Activated CD8-positive, alpha-beta memory T cell treated with anti-CD3 and anti-CD28 coated beads for 1 hour (primary cell): ENCODE measurements at regions not wholly inside any gene's neighbourhood (a gene's known extent, or its start where the extent isn't known, plus 50 kb on each side); places are given as distances from the start of the nearest gene placed in this dataset.
"Not testable (repeated sequence)": the region's sequence is repeated elsewhere in the genome, so short reads cannot be mapped to it uniquely, and the experiment has no call there.

Experiments used
- DNase-seq, 2 donors: peaks; one replicate each; pipeline ENCODE4 v3.0.0-alpha.2; 2020; ENCODE audit warnings: low read depth in 1 of 2; ENCODE audit errors: extremely low read depth in 1 of 2

DNA sequence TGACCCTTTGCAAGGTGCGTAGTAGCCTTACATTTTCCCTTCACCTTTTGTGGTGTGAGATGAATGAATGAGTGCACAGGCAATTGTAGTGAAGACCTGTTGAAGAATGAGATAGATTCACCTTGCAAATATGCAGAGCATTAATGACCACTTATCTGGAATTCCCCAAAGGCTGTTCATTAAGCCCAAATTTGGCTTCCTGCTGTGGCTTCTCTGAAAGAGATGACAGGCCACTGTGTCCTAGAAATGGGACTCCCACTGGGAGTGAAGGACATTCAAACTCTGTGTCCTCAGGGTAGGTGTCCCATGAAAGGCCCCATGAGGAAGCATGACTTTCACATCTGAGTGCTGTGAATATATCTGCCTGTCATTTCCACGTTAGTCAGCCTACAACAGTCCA lies 1821.8 kb upstream of the PIK3C3 start:
- no peak for DNase-seq

DNA sequence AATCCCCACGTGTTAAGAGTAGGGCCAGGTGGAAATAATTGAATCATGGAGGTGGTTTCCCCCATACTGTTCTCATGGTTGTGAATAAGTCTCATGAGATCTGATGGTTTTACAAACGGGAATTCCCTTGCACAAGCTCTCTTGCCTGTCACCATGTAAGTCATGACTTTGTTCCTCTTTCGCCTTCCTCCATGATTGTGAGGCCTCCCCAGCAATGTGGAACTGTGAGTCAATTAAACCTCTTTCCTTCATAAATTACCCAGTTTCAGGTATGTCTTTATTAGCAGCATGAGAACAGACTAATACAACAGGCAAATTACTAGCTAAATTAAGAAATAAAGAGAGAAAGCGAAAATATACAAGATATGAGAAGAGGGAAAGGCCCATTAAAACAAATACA lies 1822.6 kb upstream of the PIK3C3 start:
- DNase-seq = not testable (repeated sequence)

DNA sequence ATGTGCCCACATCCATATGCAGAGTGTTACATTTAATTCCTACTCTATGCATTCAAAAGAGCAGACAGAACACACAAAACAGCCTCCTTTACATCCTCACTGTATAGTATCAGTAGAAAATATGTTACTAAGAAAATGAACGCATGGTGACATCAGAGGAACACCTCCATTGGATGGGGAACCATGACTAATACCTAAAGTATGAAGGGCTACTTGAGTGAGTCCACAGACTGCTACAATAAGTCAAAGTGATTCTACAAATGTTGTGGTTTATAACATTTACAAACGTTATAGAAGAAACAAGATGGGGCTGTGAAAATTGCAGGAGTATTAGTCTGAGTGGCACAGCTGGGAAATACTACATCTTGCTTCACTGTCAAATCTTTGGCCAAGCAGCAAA lies 1830.9 kb upstream of the PIK3C3 start:
- DNase-seq = no peak

DNA sequence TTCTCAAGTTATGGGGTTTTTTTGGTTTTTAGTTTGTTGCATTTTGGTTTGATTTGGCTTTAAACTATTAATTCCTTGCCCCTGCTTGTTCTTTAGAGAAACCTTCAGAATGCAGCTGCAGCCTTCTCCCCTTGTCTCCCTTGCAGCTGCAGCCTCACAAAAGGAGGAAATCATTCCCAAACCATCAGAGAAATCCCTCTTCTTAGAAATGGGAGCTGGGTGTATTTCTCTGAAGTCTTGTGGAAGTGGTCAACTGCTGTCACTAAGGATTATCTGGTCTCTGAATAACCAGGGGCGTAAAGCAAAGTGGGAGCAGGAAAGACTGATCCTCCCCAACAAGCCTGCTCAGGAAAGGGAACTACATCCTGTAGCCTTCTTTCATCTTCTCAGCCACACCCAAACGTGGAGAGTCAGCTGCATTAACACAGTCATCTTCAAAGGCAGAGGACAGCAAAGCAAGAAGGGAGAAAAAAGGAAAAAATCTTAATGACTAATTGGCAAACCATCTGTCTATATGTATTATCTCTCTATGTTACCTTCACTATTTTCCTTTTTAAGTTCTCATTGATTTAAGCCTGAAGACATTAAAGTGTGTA lies 1834.1 kb upstream of the PIK3C3 start:
- DNase-seq = no peak

DNA sequence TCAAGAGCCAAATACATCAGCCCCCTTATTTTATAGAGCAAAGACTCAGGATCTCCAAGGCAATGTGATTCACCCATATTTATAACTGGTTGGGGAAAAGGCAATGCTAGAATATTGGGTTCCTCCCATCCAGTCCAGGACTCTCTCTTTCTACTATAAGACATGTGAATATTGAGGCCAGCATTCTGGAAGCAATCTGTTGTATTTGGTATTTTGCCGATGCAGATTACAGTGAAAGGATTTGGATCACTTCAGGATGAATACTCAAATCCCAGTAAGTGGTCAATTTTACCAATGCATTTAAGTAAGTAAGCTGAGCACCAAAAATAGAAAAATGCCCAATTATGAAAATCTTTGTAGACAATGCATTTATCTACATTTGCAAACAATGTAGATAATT lies 1834.7 kb upstream of the PIK3C3 start:
- DNase-seq = no peak

- not testable (repeated sequence) for DNase-seq
Observed at GRCh38 chr18:40119581-40119980, 1835.5 kb upstream of the PIK3C3 start.

GRCh38 chr18:40110455-40110854 lies 1844.6 kb upstream of the PIK3C3 start:
- no peak for DNase-seq

GRCh38 chr18:40109252-40110049 lies 1845.6 kb upstream of the PIK3C3 start:
- DNase-seq = no peak

DNA sequence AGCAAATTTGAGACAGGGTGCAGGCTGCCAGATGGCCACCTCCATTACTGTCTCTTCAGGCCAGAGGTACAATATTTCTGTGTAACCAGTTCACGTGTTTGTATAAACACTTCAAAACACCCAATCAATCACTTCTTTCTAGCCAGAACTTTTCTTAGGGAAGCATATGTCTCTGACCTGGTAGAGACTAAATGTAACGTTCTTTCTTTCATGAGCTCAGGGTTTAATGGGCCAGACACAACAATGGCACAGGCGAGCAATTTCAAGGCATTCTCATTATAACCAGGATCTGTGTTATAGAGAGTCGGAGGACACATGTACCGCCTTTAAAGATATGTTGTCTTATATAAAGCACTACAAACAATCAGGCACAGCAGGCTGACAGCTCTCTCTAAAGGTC lies 1846.4 kb upstream of the PIK3C3 start:
- DNase-seq = no peak

DNA sequence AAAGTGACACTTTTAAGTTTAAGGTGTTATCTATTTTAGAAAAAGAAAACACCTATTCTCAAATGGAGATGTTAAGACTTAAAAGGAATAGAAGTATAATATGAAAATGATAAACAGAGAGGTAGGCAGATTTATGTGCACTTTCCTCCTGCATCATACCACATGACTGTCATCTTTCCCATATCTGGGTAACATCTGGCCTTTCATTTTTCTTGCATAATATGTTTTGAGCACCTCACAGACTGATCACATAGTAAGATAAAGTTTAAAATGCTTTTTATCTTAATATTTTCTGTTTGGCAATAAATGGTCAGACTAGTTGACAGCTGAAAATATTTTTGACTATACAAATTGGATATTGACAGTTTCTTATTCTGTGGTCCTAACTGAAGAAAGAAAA lies 1852.1 kb upstream of the PIK3C3 start:
- no peak for DNase-seq

GRCh38 chr18:40099641-40100040 lies 1855.4 kb upstream of the PIK3C3 start:
- DNase-seq = no peak

DNA sequence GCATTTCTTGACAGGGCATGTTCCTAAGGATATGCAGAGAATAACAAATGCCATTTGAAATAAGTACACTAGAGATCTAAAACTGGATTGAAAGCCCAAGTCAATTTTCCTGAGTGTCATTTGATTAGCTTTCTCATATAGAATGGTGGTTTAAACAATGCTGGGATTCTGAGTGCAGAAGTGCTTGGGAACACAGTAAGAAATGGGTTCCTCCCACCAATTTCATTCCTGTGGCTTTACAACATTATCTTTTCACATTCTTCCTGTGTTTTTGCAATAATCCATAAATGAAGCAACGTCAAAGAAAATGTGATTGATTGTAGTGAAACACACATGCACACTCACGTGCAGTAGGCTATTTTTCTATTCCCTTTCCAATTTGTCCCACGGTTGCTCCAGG lies 1858.4 kb upstream of the PIK3C3 start:
- DNase-seq = no peak

DNA sequence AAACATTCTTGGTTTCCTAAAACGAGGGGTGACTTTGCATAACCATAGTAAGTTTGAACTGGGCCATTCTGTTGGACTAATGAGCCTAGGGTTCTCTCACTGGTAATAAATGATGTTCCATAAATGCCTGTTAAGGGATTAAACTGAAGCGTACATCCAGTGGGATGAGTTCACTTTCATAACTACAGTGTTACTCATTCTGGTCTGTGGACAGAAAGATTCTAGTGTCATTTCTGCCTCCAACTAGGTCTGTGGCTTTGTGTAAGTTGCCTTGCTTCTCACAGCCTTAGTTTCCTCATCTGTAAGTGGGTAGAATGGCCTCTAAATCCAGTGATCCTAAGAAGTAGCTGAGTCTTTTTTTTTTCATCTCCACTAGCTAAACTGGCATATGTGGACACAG lies 1860.6 kb upstream of the PIK3C3 start:
- no peak for DNase-seq

- no peak for DNase-seq
Observed at GRCh38 chr18:40088130-40088529, 1866.9 kb upstream of the PIK3C3 start.

- no peak for DNase-seq
Observed at GRCh38 chr18:40079786-40080185, 1875.2 kb upstream of the PIK3C3 start.

GRCh38 chr18:40075616-40076015 lies 1879.4 kb upstream of the PIK3C3 start:
- DNase-seq = no peak

DNA sequence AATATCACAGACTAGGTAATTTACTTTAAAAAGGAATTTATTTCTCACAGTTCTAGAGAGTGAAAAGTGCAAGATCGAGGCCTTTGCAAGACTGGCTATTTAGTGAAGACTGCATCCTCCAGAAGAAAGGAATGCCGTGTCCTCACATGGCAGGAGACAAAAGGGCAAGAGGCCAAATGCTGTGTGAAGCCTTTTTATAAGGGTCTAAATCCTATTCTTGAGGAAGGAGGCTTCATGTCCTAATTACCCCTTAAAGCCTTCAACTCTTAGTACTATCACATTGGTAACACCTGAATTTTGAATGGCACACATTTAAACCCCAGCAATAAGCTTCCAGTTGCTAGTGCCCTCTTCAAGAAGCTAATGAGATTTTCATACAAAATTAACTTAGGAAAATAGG lies 1882.3 kb upstream of the PIK3C3 start:
- DNase-seq = no peak

- DNase-seq = no peak
Observed at GRCh38 chr18:40066368-40066767, 1888.7 kb upstream of the PIK3C3 start.

DNA sequence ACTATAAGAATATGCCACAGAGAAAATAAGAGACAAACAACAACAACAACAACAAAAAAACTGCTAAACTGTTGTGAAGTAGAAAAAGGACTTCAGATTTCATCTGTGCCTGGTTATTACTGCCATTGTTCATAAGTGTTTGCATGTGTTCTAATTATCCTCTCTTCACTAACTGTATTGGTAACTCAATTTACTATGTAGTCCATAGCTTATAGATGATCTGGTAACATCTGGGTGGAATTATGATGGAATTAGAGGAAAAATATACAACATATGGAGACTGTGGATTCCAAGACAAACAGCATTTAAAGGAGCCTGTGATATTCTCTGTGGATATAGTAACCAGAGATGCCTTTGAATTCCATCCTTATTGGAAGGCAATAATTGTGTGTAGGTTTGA lies 1891.5 kb upstream of the PIK3C3 start:
- DNase-seq = no peak

GRCh38 chr18:40061086-40061485 lies 1893.9 kb upstream of the PIK3C3 start:
- DNase-seq = no peak

DNA sequence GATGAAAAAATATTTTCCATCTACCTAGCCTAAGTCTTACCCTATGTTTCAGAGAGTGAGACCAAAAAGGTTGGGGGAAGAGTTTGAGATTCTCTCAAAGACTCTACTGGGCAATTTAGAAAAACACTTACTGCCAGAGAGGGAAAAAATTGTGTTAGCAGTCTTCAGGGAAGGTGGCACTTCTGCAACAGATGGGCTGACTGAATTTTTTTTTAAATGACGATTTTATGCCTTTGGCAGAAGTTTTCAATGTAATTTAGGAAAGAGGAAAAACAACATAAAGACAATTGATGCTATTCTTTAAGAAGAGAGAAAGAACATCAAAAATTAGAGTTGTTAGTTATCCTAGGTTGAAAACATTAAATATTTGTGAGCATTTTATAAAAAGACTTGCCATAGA lies 1894.5 kb upstream of the PIK3C3 start:
- DNase-seq = no peak

- DNase-seq = no peak
Observed at GRCh38 chr18:40058811-40059570, 1896.0 kb upstream of the PIK3C3 start.
